Ammon's horn (tissue), 1 donor: ENCODE measurements at regions not wholly inside any gene's neighbourhood (a gene's known extent, or its start where the extent isn't known, plus 50 kb on each side); places are given as distances from the start of the nearest gene placed in this dataset.

Experiments used
- DNase-seq: peaks from one replicate; pipeline ENCODE4 v3.0.0-alpha.2; 2016; ENCODE audit warnings: low spot score

DNA sequence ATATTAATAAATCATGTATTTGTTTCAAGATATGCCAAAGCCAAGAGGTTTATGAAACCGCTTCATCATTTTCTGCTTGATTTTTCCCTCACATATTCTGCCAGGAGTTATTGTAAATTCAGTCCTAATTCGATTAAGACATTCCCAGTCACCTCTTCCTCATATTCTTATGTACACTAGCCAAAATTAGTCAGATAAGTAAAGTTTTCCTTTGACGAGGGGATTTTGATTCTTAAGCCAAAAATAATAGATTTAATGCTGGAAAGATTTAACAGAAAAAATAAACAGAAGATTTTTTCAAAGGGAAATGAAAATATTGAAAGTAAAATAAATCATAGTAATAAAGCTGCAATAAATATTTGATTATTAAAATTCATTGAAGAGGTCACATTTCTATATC, 51.0 kb upstream of the VEGFC start:
- DNase-seq, result no peak

DNA sequence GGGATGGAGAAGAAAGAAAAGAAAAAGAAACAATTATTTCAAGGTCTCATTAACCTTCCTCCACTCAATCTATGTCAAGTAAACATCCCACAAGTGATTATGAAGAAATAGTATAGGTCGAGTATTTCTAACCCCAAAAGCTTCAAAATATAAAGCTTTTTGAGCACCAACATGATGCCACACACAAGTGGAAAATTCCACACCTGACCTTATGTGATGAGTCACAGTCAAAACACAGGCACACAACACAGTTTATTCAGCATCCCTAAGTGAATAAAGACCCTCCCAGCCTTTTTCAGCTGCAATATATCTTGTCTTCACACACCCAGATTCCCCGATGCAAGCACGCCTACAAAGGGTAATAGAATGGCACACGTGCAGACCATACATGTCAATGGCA, 51.7 kb upstream of the VEGFC start:
- no peak for DNase-seq

DNA sequence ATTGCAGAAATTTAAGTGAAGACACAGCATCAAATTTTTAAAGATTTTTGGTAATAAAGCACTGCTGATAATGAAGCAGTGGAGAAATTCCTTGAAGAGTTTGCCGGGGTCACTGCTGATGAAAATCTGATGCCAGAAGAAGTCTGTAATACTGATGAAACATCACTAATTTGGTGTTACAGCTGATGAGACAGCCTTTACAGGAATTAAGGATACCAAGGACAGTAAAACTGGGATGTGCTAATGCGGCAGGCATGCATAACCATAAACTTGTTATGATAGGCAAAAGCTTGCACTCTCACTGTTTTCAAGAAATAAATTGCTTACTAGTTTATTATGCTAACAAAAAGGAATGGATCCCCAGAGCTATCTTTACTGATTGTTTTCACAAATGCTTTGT, 52.9 kb upstream of the VEGFC start:
- DNase-seq, result no peak

DNA sequence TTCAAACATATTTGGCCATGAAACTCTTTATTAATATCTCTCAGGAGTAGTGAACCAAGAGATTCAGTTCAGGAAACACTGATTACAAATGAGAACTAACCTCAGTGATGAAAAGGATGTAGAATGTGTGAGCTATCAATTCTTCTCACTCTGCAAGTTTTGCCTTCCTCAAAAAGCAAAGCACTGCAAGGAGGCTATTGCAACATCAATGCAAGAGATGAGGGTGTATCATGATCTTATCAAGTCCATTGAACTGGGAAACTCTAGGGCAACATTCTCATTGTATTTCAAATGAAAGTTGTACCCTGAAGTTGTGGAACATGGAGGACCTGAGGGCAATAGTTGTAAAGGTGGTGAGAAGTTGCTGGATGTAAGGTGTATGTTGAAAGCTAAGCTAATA, 56.4 kb upstream of the VEGFC start:
- DNase-seq, result no peak

DNA sequence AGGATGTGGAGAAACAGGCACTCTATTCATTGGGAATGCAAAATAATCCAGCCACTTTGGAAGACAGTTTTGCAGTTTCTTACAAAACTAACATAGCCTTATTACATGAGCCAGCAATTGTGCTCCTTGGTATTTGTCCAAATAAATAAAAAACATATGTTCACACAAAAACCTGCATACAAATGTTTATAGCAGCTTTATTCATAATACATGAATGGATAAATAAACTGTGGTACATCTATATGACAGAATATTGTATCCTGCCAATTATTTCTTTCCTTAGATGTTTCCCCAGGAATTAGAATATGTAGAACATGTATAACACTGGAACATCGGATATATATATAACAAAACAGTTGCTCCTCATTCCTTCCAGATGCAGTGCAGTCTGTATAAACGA, 57.7 kb upstream of the VEGFC start:
- no peak for DNase-seq

DNA sequence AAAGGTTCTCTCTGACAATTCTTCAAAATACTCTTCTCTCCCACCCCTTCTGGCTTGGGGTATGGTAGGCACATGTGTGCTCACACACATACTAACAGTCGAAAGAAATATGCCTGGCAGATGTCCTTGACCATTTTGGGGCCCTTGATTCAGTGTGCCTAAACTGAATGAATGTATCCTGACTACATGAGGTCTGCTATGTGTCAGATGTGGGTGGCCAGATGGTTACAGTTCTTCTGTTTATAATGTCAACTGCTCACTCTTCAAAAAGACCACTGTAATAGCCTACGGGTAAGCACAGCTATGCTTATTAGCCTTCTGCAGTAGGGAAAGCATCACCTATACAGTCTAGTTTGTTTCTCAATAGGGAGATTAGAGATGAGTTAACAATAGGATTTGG, 63.7 kb upstream of the VEGFC start:
- no peak for DNase-seq

DNA sequence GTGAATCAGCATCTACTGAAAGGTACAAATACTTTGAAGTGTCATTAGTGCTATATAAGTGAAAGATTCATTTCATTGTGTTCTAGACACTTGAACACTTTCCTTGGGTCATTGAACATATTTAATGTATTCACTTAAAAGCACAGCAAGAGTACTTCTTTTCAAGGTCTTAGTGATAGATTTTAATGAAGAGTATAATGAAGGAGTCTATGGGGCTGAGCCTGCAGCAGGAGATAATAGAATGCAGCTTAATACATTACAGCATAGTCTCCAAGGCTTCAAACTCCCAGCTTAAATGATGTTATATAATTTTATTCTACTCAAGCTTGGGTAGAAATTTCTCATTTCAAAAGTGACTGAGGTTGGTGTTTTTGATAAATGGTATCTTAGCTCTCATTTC, 66.1 kb upstream of the VEGFC start:
- DNase-seq, result no peak

DNA sequence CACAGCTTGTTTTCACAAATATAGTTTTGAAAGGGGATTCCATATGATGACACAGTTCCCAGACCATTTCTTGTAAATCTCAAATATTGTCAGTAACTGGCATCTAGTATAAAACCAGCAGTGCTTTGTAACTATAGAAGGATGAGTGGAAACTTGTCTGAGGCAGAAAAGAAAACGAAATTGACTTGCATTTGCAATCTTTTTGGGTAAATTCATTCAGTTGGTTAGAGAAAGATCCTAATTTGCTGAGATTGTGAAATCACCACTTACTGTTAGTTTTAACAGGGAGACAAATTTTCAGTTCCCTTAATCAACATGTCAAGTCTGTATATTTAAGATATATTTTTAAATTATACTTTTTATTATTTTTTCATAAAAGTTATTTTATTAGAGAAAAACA, 71.5 kb upstream of the VEGFC start:
- no peak for DNase-seq

DNA sequence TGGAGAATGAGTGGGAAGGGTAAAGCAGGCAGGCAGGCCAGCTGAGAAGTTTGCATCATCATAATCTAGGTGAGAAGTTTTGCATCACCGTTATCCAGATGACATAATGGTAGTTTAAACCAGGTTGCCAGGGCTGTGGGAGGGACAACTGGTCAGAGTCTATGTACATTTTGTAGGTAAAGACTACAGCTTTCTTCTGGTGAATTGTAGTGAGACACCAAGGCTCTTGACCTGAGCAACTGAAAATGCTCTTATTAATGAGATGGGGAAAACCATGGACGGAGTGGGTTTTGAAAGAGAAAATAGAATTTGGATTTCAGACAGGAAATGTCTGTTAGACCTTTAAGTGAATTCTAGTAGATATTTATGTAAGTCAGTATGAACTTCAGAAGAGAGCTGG, 76.0 kb upstream of the VEGFC start:
- no peak for DNase-seq

DNA sequence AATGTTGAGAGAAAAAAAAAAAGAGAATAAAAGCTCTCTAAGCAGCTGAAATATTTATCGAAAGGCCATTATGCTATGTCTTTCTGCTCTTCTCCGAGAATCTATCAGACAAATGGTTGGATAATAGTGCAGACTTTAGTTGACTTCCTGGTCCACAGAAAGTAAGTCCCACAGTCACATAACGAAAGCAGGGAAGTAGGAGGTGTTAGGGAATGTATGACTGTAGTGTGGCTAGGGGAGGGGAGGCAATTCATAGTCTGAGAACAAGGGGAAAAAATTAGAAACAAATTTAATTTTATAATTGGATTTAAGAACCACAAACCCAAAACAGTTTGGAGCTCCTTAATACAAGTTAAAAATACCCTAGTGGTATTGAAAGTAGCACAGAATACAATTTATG, 79.7 kb upstream of the VEGFC start:
- no peak for DNase-seq

DNA sequence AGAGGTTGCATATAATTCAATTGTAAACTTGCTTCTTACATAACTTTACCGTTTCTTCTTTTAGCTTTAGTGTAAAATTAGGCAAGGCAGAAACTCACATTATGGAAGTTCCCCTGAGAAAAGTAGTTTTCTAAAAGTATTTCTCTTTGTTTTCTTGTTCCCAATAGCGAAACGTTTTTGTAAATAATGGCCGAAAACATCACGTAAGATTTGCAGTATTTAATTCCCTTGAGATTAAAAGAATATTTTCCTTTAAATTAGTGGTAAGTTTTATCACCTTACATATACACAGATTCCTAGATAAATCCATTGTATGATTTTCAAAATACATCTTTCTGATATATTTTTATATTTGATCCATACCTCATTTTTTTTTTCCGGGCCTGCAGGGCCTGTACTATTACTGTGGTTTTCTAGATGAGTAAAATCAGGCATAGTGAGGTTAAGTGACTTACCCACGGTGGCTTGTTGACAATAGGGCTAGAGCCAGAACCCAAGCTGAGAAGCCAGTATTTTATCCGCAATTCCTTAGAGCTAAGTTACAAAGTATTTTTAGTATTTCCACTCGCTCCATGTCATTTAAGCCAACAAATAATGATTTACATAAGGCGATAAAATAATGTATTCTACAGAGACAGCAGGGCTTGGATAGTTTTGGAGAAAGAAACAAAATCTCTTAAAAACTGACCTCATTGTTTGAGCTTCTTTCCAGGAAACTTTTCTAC, 82.2 kb upstream of the VEGFC start:
- DNase-seq, result no peak

DNA sequence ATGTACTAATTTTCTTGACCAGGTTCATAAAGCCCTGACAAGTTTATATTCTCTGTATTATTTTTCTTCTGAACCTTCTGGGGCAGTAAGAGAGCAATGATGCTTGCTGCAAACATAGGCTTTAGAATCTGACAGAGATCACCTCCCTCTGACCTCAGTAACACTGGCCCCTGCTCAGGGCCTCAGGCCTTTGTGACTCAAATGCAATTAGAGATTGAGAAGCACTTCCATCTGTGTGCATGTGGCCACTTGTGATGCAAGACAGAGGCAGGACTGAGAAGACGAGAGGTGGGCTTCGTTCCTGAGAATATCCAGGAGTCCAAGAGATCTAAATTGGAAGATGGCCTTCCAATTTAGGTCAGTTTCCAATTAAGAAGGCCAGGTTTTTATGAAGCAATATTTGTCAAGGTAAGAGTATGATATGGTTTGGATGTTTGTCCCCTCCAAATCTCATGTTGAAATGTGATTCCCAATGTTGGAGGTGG, 82.8 kb upstream of the VEGFC start:
- DNase-seq, result no peak

DNA sequence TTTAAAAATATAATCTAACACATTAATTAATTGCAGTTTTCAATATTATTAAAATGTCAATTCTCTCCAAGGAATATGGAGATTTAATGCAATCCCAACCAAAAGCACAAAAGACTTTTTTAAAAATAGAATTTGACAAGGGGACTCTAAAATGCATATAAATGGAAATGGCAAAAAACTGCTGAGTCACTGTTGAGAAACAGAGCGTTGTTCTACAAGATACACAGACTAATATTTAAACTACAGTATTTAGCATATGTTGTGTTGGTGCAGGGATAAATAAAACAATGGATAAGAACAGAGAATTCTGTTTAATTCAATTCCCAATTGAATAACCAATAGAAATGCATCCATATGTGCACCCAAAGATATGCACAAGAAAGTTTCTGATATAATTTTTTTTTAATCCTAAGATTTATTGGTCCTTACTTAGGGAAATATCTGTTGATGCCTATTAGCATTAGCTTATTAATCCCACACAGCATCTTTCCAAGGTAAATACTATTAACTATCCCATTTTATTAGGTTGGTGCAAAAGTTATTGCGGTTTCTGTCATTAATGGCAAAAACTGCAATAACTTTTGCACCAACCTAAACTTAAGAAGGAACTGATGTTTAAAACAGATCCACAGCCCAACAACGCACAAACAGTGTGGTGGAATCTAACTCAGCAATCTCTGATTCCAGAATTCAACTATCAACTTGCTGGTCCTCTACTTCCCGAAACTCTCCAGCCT, 86.8 kb upstream of the VEGFC start:
- no peak for DNase-seq

DNA sequence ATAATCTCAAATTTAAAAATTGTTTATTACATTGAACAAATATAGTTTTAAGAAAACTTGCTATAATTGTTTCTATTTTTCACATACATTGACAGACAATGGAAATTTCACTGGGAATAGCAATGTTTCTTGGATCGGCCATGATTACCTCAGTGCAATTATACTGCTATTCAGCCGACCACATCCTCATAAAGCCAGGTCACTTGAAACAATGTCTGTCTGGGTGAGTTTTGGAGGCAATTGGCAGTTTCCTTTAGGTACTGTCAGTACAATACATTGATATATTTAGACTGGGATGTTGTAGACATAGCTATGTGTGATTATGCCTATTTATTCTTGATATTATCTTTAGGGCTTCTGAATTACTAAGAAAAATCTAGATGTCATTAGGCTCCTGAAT, 89.5 kb upstream of the VEGFC start:
- no peak for DNase-seq

DNA sequence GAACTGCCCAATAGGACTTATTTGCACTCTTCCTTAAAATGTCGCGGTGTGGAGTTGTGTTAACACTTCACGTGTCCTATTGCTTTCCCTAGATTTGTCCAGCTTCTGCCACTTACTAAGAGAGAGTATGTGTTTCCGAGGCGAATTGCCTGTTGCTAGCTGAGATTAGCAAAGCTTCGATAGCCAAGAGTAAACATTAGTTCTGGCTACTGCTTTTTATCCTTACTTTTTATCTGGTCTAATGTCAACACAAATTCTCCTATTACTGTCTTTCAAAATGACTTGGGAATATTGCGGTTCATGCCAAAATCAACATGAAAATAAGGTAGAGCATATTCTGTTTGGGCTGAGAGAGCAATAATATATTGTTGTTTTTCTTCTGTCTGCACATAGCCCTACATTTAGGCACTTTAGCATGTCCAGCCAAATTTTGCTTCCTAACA, 90.4 kb upstream of the VEGFC start:
- DNase-seq, result no peak

DNA sequence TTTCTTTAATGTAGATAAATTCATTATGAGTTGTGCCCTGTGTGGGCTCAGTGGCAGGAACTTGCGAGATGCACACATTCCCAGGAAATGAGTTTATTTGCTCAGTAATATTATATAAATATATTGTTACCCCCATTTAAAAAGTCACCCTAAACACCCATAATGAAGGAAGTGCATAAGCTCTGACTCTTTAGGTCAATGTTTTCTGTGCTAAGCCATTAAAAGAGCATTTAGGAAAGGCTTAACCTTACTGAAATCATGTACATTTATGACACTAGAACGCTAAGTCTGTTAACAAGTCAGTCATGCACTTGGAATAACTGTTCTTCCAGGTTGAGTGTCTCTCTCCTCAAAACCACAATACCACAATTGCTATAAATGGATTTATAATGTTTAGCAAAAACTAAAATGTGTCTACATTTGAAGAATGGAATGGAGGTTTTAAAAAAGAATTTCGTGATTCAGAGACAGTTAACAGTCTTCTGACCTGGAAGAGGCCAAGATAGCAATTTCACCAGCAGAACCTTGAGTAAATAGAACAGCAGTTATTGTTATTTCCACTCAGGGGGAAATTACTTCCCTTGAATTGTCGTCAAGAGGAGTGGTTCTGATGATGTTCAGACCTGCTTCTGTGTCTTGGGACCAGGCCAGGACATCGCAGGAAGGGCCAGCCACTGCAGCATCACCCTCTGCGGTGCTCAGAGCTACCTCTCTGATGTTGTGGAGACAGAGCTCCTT, 91.1 kb upstream of the VEGFC start:
- no peak for DNase-seq

DNA sequence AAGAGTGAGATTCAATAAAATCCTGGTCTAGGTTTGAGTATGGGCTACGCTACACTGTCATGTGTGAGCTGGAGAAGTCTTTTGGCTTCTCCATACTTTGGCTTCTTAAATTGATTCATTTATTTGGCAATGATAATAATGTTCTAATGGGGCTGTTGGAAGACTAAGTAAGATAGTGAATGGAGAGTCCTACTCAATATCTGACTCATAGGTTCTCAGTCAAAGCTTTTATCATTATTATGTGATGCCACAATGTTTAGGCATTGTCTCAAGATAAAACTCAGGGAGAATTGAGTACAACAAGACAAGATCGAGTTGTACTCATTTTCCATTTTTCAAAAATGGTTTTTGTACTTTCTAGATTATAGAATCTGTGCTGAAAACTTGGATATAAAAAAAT, 92.5 kb upstream of the VEGFC start:
- no peak for DNase-seq

DNA sequence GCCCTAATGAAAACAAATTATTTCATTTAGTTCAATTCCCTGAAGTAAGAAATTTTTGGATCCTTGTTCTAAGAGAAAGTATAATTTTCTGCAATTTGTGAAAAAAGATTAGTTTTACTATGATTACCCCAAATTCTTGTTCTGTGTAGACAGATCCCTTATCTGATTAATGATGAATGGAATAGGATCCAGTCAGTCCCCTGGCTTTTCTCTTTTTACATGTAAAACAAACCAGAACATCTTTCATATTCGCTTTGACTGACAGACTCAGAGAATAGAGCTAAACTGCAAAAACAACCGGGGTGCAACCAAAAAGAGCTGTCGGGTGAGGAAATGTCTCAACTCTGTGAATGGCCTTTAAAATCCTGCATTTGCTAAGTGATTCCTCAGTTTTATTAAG, 93.4 kb upstream of the VEGFC start:
- DNase-seq, result no peak

DNA sequence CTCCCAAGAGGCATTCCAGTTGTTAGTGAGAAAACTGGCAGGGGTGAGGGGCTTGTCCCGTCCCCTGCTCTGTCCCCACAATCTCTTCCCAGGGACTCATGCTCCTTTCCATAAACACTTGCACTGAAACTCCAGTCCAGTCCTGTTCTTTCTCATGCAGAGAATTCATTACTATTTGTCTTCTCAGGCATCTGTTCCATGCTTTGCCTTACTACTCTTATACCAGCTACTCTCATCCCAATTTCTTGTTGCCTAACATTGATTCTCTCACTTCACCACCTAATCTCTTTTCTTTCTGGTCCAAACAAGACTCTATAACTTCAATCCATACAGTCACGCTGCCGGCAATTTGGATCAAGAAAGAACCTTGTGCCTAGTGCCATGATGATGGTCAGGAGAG, 97.1 kb upstream of the VEGFC start:
- no peak for DNase-seq

DNA sequence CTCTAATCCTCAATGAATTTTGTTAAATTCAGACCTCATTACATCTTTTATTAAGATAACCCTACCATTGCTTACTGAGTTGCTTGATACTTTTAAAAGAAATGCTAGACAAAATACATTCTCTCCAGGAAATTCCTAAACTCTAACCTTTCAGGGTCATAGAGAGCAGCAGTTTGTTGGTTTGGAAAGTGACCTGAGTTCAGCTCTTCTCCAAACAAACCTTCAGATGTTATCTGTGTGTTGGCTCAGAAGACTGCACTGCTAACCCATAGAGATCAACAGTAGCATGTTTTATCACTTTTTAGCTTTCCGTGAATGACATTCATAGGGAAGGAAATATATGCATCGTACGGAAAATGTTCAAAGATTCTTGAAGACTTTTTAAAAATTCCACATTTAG, 101.8 kb upstream of the VEGFC start:
- DNase-seq, result no peak

DNA sequence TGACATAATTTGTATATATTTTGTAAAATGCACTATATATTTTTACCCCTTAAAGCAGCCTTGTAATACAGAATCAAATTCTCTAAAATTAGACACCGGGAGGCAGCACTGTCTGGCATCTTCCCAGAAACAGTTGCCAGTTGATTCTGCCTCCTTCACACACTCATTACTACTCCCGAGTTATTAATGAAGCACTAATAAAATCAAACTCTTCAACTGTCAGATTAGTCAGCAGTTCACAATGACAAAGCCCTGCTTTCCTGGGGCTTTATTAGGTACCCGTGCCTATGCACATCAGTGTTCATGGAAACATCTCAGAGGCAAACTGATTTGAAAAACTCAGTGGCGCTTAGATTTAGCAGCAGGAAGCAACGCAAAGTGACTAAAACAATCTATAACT, 103.5 kb upstream of the VEGFC start:
- DNase-seq, result peak; percentile 11

DNA sequence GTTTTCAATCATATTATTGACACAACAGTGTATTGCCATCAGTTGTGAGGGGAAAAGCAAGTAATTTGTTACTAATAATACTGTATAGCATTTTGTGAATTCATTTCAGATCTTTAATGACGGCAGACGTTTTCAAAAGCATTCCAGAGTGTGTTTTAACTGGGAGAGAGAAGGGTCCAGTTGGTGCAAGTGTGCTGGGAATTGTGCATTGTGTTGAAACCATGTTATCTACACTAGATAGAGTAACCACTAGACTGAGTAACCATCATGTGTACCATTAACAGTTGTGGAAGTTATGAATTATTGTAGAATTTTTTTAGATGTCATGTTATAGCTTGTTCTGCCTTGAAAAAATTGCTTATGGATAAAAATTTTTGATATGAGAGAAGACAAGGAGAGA, 104.5 kb upstream of the VEGFC start:
- DNase-seq, result no peak

DNA sequence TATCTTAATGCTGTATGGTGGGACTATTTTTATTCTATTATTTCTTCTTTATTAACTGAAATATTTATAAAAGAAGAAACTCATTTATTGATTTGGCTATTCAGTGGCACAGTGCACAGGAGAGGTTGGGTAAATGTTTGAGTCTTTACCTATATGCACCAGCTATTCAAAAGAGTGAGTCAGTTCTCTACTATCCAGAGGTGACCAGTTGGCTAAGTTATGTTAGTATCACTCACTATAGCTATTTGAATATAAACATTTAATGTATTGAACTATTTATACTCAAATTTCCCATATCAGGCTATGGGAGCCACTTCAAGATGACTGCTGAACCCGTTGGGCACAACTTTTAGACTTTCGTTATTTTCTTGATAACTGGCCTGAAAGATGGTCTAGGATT, 106.1 kb upstream of the VEGFC start:
- DNase-seq, result no peak
